Activated naive CD8-positive, alpha-beta T cell treated with anti-CD3 and anti-CD28 coated beads, Interleukin-2, amount 50 U/mL, for 24 hours (primary cell): ENCODE measurements at regions not wholly inside any gene's neighbourhood (a gene's known extent, or its start where the extent isn't known, plus 50 kb on each side); places are given as distances from the start of the nearest gene placed in this dataset.

ENCODE experiments used
- ATAC-seq: fragments of 150-1000 bp; cut with Tn5 transposase; one replicate; pipeline ENCODE4 v1.10.0; 2021
- DNase-seq: peaks from one replicate; pipeline ENCODE4 v3.0.0; 2021
- H3K27ac Mint-ChIP-seq: one replicate; pipeline ENCODE4 v1.8.0; 2021; ENCODE audit warnings: mild to moderate bottlenecking, mixed read lengths
- H3K27me3 Mint-ChIP-seq: one replicate; pipeline ENCODE4 v1.8.0; 2021; ENCODE audit warnings: mixed read lengths
- H3K36me3 Mint-ChIP-seq: one replicate; pipeline ENCODE4 v1.8.0; 2021; ENCODE audit warnings: low read depth, mixed read lengths
- H3K4me1 Mint-ChIP-seq: one replicate; pipeline ENCODE4 v1.8.0; 2021; ENCODE audit warnings: mixed read lengths
- H3K4me3 Mint-ChIP-seq: one replicate; pipeline ENCODE4 v1.8.0; 2021; ENCODE audit warnings: mild to moderate bottlenecking, moderate library complexity, mixed read lengths
- H3K9me3 Mint-ChIP-seq: one replicate; pipeline ENCODE4 v1.8.0; 2021; ENCODE audit warnings: mixed read lengths

- no peak for DNase-seq
- H3K27ac Mint-ChIP-seq: no peak overlapping the region
- H3K4me3 Mint-ChIP-seq: no peak overlapping the region
- no peaks in the 10 kb centered on the region for H3K27me3 Mint-ChIP-seq
- H3K9me3 Mint-ChIP-seq: peaks cover 5% of the 10 kb centered on the region
- peaks cover 7% of the 10 kb centered on the region for H3K4me1 Mint-ChIP-seq
- ATAC-seq: peak; percentile 61
- peaks cover 4% of the 10 kb centered on the region for H3K36me3 Mint-ChIP-seq
Observed at GRCh38 chr4:108219998-108220397, 51.3 kb upstream of the LEF1 start.
